HFFc6 (cell line): ENCODE measurements at regions not wholly inside any gene's neighbourhood (a gene's known extent, or its start where the extent isn't known, plus 50 kb on each side); places are given as distances from the start of the nearest gene placed in this dataset.
A peak's percentile ranks its signal among the peaks of the same experiment; 100 is the strongest.

Experiments
- DNase-seq: peaks from one replicate; pipeline ENCODE4 v3.0.0-alpha.2; 2018
- H3K27ac Mint-ChIP-seq: 2 replicates; pipeline ENCODE4 v1.8.0; 2020; ENCODE audit warnings: mild to moderate bottlenecking, mixed read lengths
- H3K27me3 Mint-ChIP-seq: 2 replicates; pipeline ENCODE4 v1.8.0; 2021; ENCODE audit warnings: mild to moderate bottlenecking, moderate library complexity, mixed read lengths; ENCODE audit not compliant: insufficient read depth
- H3K36me3 Mint-ChIP-seq: 2 replicates; pipeline ENCODE4 v1.8.0; 2021; ENCODE audit warnings: low read depth, mixed read lengths
- H3K4me1 Mint-ChIP-seq: 2 replicates; pipeline ENCODE4 v1.8.0; 2020; ENCODE audit warnings: low read depth, mixed read lengths
- H3K4me3 Mint-ChIP-seq: 2 replicates; pipeline ENCODE4 v1.8.0; 2020; ENCODE audit warnings: mild to moderate bottlenecking, moderate library complexity, mixed read lengths
- H3K9me3 Mint-ChIP-seq: 2 replicates; pipeline ENCODE4 v1.8.0; 2020; ENCODE audit warnings: mild to moderate bottlenecking, mixed read lengths
- TF ChIP-seq, protein P1 (sequence below): fragments of 200-600 bp; sonication (generic); IDR thresholded peaks from 2 replicates; pipeline ENCODE4 v1.5.0; 2021; ENCODE audit warnings: antibody characterized with exemption, mild to moderate bottlenecking

DNA sequence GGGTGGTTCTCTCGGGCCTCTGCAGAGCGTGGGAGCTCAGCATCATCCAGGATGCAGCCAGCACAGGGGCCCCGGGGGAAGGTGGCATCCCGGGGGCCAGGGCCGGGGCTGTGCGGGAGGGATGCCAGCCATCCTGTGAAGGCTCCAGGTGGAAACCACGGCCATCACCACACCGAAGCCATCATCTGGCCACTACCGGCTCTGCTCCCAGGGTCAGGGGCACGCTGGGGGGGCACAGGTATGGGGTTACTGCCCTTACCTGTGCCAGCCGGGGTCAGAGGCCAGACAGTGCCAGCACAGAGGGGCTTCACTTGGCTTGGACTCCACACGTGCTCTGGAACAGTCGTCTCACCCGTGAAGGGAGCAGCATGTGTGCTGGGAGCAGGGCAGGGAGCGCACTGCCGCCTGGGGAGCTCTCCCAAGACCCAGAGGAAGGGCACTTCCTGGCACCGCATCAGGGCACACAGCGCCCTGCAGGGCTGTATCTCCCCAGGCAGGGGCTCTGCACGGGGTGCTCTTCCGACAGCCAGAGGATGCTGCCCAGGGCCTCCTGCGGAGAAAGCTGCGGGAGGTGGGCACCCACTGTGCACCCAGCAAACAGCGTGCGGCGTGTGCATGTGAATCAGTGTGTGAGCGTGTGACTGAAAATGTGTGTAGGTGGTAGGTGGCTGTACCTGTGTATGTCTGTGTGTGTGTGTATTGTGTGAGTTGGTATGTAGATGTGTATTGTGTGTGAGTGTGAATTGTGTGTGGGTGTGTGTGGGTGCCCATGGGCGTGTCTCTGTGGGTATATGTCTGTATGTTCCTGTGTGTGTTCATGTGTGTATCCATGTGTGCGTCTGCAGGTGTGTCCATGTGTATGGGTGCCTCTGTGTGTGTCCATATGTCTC lies 75.0 kb downstream of the PTGR3 start:
- no peak for DNase-seq
- no peaks in the 10 kb centered on the region for H3K9me3 Mint-ChIP-seq
- peaks cover 9% of the 10 kb centered on the region for H3K27me3 Mint-ChIP-seq
- TF ChIP-seq, protein P1, sequence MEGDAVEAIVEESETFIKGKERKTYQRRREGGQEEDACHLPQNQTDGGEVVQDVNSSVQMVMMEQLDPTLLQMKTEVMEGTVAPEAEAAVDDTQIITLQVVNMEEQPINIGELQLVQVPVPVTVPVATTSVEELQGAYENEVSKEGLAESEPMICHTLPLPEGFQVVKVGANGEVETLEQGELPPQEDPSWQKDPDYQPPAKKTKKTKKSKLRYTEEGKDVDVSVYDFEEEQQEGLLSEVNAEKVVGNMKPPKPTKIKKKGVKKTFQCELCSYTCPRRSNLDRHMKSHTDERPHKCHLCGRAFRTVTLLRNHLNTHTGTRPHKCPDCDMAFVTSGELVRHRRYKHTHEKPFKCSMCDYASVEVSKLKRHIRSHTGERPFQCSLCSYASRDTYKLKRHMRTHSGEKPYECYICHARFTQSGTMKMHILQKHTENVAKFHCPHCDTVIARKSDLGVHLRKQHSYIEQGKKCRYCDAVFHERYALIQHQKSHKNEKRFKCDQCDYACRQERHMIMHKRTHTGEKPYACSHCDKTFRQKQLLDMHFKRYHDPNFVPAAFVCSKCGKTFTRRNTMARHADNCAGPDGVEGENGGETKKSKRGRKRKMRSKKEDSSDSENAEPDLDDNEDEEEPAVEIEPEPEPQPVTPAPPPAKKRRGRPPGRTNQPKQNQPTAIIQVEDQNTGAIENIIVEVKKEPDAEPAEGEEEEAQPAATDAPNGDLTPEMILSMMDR, result no peak
- H3K27ac Mint-ChIP-seq, result no peak overlapping the region
- H3K4me1 Mint-ChIP-seq, result peaks cover 16% of the 10 kb centered on the region
- no peaks in the 10 kb centered on the region for H3K36me3 Mint-ChIP-seq
- no peak overlapping the region for H3K4me3 Mint-ChIP-seq

DNA sequence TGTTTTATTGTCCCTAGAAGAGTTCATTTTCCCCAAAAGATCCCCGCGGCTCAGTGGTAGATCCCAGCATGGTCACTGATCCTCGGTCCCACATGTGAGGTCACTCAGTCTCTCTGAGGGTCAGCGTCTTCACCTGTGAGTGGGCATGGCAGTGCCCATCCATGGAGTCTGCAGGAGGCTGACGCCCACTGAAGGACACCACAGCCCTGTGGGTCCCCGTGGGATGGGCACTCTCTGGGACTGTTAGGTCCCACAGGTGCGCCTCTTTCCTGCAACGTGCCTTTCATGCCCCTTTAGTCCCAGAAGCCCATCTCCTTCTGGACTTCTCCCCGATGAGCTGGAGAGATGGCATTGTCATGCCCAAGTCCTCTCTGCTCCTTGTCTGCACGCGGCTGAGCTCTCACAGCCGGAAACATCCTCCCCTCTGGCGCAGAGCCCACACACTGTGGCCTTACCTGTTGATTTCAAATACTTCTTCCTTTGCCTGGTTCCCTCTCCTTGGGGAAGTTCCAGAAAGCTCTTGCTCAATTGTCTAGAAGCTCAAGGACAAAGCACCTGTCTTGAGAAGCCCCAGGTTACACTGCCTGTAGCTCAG lies 75.9 kb downstream of the PTGR3 start:
- no peak for DNase-seq
- TF ChIP-seq, protein P1, result no peak
- Mint-ChIP-seq H3K27me3 (peaks cover 9% of the 10 kb centered on the region), H3K27ac (no peak overlapping the region), H3K9me3 (no peaks in the 10 kb centered on the region), H3K4me1 (peaks cover 17% of the 10 kb centered on the region), H3K36me3 (no peaks in the 10 kb centered on the region), H3K4me3 (no peak overlapping the region)

DNA sequence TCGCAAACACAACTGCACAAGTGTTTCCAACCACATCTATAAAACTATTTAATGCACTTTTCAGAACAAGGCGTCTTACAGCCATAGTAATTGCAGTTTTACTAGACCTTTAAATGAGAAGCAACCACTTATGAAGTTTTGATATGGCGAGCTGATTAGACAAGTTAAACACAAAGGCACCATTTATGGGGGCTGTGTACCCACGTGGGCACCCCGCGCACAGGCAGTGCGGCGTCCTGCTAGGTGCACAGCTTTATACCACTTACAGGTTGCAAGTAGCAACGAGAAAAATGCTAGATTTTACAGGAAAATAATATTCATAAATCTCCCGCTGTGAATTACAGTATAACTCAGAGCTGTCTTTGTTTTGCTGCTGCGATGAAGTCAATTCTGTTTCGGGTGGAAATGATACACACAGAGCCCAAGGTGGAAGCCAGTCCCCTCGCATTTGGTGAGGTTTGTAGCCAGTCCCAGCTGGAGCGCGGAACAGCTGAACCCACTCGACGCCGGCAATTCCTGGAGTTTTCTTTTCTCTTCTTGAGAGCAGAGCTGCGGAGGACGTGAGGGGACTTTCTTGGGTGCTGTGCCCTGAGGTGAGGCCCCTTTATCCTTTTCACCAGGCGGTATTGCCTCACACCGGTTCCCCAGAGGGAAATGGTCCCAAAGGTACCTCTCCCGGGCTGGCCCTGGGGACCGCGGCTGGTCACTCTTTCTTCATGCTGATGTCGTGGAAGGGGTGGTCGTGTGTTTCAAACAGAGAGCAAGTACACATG lies 76.7 kb downstream of the PTGR3 start:
- Mint-ChIP-seq H3K9me3 (no peaks in the 10 kb centered on the region), H3K36me3 (no peaks in the 10 kb centered on the region), H3K27me3 (peaks cover 9% of the 10 kb centered on the region), H3K4me3 (peak overlapping the region; percentile 64; the same call in 1 of the 2 replicates), H3K4me1 (peaks cover 21% of the 10 kb centered on the region), H3K27ac (no peak overlapping the region)
- TF ChIP-seq, protein P1, result no peak
- no peak for DNase-seq

DNA sequence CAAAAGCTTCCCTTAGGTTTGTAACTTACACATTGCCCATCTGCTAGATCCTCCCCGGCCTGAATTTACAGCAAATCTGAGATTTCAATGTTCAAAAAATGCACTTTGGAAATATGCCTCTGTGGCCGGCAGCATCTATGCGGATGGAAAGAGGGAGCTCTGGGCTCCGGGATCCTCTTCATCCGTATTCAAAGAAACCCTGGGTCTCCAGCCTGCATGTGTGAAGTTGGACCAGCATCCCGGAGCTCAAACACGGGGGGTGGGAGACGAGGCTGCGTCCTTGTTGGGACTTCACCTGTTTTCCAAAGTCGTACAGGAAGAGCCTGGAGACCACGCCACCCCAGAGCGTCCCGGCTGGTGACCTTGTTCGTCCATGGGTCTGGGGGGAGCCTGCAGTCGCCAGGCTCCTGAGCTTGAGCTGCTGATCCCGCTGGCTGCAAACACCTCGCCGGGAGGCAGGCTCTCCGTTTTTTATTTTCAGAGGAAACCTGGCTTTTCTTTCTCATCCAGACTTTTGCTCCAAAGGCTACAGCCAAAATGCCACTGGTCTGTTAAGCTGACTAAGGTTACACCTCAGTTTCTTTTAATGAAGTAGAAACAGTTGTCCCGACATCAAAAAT lies 77.4 kb downstream of the PTGR3 start:
- peaks cover 12% of the 10 kb centered on the region for H3K27me3 Mint-ChIP-seq
- no peak overlapping the region for H3K27ac Mint-ChIP-seq
- H3K36me3 Mint-ChIP-seq, result no peaks in the 10 kb centered on the region
- H3K4me3 Mint-ChIP-seq, result peak overlapping the region; percentile 64
- no peaks in the 10 kb centered on the region for H3K9me3 Mint-ChIP-seq
- peaks cover 21% of the 10 kb centered on the region for H3K4me1 Mint-ChIP-seq
- DNase-seq, result no peak
- TF ChIP-seq, protein P1, result no peak

DNA sequence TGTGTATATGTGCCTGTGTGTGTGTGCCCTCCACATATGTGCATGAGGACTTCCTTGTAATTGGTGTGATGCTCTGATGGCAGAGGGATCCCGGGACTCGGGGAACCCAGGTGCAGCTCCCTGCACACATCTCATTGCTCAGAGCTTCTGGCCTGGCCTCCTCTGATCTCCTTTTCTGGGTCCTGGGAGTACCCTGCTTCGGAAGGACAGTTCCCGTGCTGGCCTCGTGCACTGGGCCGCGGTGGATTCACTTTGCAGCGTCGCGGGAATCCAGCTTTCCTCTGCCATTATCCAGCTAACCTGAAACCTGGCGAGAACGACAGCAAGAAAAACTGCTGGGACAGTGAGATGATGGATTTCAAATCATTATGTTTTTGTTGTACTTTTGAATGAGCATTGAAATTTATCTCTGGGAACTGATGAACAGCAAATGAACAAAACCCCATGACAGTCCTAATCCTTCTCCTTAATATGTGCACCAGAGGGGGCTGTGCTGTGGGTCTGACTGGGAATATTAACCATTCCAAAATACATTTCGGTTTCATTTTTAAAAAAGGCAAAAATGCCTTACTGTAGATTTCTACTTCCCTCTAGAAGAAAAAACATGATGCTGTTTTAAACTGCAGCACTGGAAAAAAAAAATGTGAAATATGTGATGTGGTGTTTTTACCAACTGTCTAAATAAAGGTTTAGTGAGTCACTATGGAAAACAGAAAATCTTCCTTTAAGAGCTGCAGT lies 78.2 kb downstream of the PTGR3 start:
- Mint-ChIP-seq H3K27me3 (peaks cover 12% of the 10 kb centered on the region), H3K27ac (no peak overlapping the region), H3K4me3 (peak overlapping the region; percentile 64), H3K36me3 (no peaks in the 10 kb centered on the region), H3K9me3 (no peaks in the 10 kb centered on the region), H3K4me1 (peaks cover 21% of the 10 kb centered on the region)
- DNase-seq, result no peak
- TF ChIP-seq, protein P1, result peak; percentile 50; the same call in 1 of the 2 replicates
